ENCODE measurements at regions not wholly inside any gene's neighbourhood (a gene's known extent, or its start where the extent isn't known, plus 50 kb on each side); places are given as distances from the start of the nearest gene placed in this dataset.

- no peak for DNase-seq
Measured at GRCh38 chr7:33729726-33730125, 175.6 kb upstream of the BMPER start.

DNA sequence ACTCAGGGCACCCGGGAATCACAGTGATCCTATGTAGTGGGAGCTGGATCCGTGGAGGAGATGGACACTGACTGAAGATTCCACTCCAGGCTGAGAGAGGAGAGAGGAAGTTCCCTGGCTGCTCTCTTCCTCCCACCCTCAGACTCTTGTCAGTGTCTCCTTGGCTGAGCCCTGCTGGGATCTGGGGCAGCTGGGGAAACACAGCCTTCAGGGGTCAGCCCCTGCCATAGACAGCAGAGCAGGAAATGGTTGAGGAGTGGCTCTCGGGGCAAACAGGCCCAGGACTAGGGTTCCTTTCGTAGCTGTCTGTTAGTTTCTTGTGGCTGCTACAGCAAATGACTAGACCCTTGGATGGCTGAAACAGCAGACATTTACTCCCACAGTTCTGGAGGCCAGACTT is 174.4 kb upstream of the BMPER start:
- no peak for DNase-seq

DNA sequence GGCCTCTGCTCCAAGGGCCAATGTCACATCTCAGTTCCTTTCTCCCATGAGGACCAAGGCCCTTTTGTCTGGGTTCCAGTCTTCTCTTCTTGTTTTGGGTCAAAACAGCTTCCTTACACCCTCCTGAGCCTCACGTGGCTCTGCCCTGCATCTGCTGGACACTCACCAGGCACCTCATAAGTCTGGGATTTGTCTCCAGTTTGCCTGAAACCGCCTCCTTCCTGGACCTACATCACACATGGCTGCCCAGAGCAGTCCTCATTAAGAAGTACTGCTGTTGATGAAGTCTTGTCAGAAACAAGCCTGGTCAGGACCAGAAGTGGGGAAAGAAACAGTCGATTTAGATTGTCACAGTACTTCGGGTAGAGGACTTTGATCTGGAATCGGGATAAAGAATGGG is 173.4 kb upstream of the BMPER start:
- DNase-seq: no peak

DNA sequence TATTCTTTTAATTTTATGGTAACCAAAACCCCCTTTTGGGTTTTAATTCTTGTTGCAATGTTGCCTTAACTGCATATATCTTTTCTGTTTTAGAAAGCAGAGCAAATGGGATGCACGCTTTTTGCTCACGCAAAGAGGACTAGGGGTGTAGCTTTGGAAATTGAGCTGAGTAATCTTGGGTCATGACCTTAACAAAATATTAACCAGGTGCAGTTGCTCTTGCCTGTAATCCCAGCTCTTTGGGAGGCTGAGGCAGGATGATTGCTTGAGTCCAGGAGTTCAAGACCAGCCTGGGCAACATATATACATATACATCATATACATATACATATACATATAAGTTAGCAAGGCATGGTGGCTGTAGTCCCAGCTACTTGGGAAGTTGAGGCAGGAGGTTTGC is 172.9 kb upstream of the BMPER start:
- DNase-seq: no peak

GRCh38 chr7:33733870-33734650 is 171.3 kb upstream of the BMPER start:
- no peak for DNase-seq

DNA sequence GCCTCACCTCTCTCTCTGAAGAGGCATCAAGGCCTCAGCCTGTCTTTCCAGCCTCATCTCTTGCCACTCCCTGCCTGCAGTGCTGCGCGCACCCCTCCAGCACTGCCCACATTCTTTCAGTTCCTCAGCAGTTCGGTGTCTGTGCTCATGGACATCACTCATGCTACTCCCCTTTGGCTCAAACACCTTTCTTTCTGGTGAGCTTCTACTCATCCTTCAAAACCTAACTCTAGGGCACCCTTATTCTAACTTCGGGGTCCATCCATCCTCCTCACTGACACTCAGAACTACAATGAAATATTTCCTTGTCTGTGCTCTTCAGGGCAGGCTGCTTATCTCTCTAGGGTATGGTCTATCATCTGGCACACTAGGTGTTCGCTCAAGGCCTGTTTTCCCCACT is 169.9 kb upstream of the BMPER start:
- DNase-seq: no peak

DNA sequence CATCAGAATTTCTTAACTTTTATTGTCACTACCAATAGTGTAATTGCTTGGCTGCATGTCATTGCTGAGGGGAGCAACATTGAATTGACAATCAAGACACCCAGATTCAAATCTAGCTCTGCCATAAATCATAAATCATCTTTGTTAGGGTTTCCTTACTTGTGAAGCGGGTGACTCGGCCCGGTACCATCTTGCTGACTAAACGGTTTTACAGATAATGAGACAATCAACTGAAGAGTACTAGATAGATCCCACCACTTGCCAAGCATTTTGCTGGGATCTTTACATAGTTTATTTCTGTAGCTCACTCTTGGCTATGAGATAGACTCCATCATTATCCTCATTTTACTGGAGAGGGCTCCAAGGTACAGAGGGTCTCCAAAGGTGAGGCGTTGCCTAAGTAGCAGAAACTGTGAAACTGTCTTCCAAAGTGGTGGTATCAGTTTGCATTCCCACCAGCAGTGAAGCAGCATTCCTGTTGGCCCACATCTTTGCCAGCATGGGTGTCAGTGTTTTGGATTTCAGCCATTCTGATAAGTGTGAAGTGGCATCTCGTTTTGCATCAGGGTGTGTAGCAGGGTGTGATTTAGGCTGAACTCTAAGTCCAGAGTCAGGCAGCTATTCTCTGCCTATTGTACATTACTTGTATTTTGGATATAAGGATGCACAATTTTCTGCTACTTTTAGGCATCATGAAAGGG is 168.7 kb upstream of the BMPER start:
- no peak for DNase-seq

DNA sequence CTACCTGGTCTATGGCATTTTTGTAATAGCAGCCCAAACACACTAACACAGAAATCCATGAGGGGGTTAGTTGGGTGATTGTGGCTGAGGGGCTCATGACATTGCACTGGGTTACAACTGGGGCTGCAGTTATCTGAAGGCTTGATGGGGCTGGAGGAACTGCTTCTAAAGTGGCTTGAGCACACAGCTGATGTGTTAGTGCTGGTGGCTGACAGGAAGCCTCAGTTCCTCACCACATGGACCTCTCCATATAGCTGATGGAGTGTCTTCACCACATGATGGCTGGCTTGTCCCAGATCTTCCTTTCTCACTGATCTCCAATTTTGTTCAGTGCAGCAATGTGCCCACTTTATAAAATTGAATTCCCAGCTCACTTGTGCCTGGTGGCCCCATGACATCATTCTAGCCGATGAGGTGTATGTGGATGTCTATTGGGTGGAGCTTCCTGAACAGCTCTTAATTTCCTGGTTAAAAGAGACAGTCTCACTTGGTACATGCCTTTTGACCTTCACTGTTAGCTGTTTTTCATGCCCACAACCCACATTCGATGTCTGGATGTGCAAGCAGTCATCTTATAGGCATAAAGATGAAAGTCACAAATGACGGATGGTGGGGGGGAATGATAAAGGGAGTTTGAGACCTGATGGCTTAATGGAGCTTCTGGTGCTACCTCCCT is 166.9 kb upstream of the BMPER start:
- DNase-seq: no peak

GRCh38 chr7:33739286-33739685 is 166.1 kb upstream of the BMPER start:
- DNase-seq: no peak

DNA sequence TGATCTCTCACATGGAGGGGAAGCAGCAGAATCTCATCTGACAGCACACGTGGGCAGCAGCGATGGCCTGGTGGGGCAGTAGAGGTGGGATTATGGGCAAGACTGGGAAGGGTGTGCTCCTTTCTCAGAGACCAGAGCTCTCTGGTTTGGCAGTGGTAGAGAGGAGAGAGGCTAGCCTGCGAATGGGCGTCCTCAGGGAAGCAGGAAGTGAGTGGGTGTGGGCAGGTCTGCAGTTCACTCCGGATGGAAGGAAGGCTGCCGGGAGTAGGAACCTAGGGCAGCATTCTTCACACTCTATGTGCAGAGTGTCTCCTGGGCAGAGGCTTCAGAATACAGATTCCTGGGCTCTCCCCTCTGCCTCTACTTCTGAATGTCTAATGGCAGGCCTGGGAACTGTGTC is 162.8 kb upstream of the BMPER start:
- no peak for DNase-seq

DNA sequence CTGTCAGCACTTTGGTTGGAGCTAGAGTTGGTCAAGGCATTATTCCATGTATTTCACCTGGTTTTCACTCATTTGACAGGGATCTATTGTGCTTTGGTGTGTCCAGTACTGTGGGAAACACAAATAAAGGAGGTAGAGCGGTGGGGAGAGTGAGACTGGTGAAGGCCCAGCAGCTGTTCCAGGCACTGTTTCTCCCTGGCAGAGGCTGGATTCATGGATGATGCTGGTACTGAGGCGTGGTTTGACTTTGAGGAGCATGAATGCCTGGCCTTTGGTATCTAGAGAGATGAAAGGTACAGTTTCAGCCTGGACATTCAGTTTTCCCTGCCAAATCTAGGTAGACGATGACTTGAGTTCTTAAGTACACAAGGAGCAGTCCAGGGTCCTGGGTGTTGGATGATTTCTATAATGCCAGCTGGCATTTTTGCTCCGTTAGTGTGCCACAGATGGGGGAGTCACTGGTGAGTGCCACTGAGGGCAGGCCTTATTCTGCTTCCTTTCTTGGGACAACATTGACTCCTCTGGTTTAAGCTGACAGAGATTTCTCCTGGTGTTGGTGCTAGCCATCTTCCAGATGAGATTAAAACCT is 162.2 kb upstream of the BMPER start:
- no peak for DNase-seq

GRCh38 chr7:33743594-33743993 is 161.7 kb upstream of the BMPER start:
- DNase-seq: no peak

GRCh38 chr7:33744293-33745075 is 160.9 kb upstream of the BMPER start:
- no peak for DNase-seq

DNA sequence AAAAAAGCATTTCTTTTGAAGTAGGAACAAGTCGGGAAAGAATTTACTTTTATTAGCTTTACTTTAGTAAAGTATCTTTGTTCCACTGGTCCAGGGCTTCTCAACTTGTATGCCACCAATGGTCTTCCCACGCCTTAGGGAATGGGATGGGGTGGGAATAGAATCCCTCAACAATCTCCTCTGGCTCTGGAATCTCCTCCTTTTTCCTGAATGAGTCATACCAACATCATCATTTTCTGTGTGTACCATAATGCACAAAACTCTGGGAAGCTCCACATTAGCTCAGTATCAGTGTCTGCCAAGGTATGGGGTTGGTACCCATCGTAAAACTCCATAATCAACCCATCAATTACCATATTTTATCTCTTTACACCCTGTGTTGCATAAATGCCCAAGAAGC is 159.4 kb upstream of the BMPER start:
- no peak for DNase-seq

- DNase-seq: no peak
Measured at GRCh38 chr7:33748793-33749192, 156.5 kb upstream of the BMPER start.

- no peak for DNase-seq
Measured at GRCh38 chr7:33750177-33750576, 155.2 kb upstream of the BMPER start.

GRCh38 chr7:33751443-33751842 is 153.9 kb upstream of the BMPER start:
- DNase-seq: no peak

GRCh38 chr7:33753881-33754525 is 151.3 kb upstream of the BMPER start:
- DNase-seq: no peak

GRCh38 chr7:33754933-33755928 is 150.1 kb upstream of the BMPER start:
- DNase-seq: no peak

GRCh38 chr7:33757050-33757449 is 148.3 kb upstream of the BMPER start:
- DNase-seq: no peak

DNA sequence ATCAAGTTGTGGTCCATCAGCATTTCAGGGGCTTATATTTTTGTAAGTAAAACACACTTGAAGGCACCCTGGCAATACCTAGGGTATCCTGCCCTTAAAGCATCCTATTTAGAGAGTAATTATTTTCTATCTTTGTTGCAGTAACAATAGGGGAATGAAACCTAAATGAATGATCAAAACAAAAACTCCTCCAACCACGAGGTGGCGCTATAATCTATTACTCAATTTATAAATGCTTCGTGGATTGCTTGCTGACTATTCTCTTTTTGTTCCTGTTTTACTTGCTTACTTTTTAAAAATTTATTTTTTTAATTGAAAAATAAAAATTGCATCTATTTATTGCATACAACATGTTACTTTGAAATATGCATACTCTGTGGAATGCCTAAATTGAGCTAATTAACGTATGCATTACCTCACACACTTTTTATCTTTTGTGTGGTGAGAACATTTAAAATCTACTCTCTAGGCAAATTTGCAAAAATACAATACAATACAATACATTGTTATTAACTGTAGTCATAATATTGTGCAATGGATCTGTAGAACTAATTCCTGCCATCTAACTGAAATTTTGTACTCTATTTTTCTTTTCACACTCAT is 147.7 kb upstream of the BMPER start:
- peak; percentile 22 for DNase-seq
